ENCODE measurements at regions not wholly inside any gene's neighbourhood (a gene's known extent, or its start where the extent isn't known, plus 50 kb on each side); places are given as distances from the start of the nearest gene placed in this dataset.

DNA sequence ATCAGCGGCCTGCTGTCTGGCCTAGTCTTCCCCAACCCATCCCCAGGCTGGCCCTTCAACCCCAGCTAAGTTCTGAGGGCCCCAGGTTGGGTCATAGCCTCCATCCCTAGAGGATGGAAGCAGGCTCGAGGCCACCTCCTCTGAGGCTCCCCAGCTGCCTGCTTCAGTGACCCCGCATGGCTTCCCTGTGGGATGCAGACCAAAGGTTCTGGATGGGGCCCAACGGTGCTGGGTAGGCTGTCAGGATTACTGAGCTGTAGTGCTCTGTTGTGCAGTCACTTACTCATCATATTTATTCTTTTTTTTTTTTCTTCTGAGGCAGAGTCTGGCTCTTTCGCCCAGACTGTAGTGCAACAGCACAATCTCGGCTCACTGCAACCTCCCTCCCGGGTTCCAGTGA lies 92.0 kb downstream of the IRF2BPL start:
- Histone ChIP-seq H3K27me3 (ENCODE audit: control insufficient read depth in 3 of 3, insufficient read depth in 3 of 3, low read length in 3 of 3) (no peaks in the 10 kb centered on the region), H3K27ac (ENCODE audit: low read depth in 1 of 3, low read length in 2 of 3) (peak overlapping the region in 2 of 3 donors; percentile 36 to 69), H3K4me3 (ENCODE audit: low read depth in 1 of 3, low read length in 3 of 3) (no peak overlapping the region), H3K9me3 (ENCODE audit: control insufficient read depth in 2 of 2, insufficient read depth in 1 of 2, low read depth in 1 of 2, low read length in 1 of 2) (no peaks in the 10 kb centered on the region), H3K36me3 (ENCODE audit: control insufficient read depth in 3 of 3, insufficient read depth in 2 of 3, low read depth in 1 of 3, low read length in 3 of 3) (no peaks in the 10 kb centered on the region), H3K4me1 (ENCODE audit: control insufficient read depth in 3 of 3, insufficient read depth in 2 of 3, low read depth in 1 of 3, low read length in 2 of 3) (peaks cover 0 to 24% (median 0%) of the 10 kb centered on the region in 3 donors)
- no peak for FAIRE-seq
- WGBS, 3 donors, result 67 to 76% (median 70%) methylated on average over 6 to 7 of the region's 7 CpGs
- no peak for DNase-seq

GRCh38 chr14:76933515-76933914 lies 95.0 kb downstream of the IRF2BPL start:
- H3K4me1 ChIP-seq (ENCODE audit: control insufficient read depth in 3 of 3, insufficient read depth in 2 of 3, low read depth in 1 of 3, low read length in 2 of 3), result peaks cover 0 to 16% (median 0%) of the 10 kb centered on the region in 3 donors
- DNase-seq (no peak), FAIRE-seq (no peak)
- H3K27ac ChIP-seq (ENCODE audit: low read depth in 1 of 3, low read length in 2 of 3), result no peak overlapping the region
- H3K36me3 ChIP-seq (ENCODE audit: control insufficient read depth in 3 of 3, insufficient read depth in 2 of 3, low read depth in 1 of 3, low read length in 3 of 3), result no peaks in the 10 kb centered on the region
- H3K4me3 ChIP-seq (ENCODE audit: low read depth in 1 of 3, low read length in 3 of 3), result no peak overlapping the region
- no peaks in the 10 kb centered on the region for H3K27me3 ChIP-seq (ENCODE audit: control insufficient read depth in 3 of 3, insufficient read depth in 3 of 3, low read length in 3 of 3)
- WGBS, 3 donors, result 62 to 79% (median 74%) methylated on average over 5 of the region's 5 CpGs
- no peaks in the 10 kb centered on the region for H3K9me3 ChIP-seq (ENCODE audit: control insufficient read depth in 2 of 2, insufficient read depth in 1 of 2, low read depth in 1 of 2, low read length in 1 of 2)

DNA sequence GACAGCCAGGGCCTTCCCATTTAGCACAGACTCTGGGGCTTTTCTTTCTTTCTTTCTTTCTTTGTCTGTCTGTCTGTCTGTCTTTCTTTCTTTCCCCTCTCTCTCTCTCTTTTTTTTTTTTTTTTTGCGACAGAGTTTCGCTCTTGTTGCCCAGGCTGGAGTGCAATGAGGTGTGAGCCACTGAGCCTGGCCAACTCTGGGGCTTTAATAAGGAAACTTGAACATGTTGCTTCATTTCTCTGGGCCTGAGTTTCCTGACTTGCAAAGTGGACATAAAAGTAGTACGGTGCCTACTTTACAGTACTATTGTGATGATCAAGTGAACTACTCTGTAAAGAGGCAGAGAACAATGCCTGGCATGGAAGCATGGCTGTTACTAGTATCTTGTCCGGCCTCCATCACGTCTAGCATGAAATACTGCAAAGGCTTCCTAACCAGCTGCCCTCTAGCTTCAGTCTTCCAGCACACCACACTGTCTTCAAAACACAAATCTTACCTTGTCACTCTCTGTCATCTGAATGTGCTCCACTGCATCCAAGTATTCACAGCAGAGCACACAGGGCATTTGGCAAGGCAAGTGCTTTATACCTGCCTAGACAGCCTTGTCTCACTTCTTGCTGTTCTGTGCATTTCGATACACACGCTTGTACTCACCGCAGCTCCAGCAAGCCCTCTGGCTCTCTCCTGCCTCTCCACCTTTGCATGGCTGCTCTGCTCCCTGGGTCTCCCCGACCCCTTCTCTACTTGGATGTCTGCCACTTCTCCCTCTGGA lies 96.7 kb downstream of the IRF2BPL start:
- no peaks in the 10 kb centered on the region for H3K27me3 ChIP-seq (ENCODE audit: control insufficient read depth in 3 of 3, insufficient read depth in 3 of 3, low read length in 3 of 3)
- peaks cover 0 to 6% (median 0%) of the 10 kb centered on the region in 3 donors for H3K4me1 ChIP-seq (ENCODE audit: control insufficient read depth in 3 of 3, insufficient read depth in 2 of 3, low read depth in 1 of 3, low read length in 2 of 3)
- 84 to 88% (median 85%) methylated on average over 9 of the region's 9 CpGs for WGBS, 3 donors
- no peak overlapping the region for H3K27ac ChIP-seq (ENCODE audit: low read depth in 1 of 3, low read length in 2 of 3)
- no peaks in the 10 kb centered on the region for H3K9me3 ChIP-seq (ENCODE audit: control insufficient read depth in 2 of 2, insufficient read depth in 1 of 2, low read depth in 1 of 2, low read length in 1 of 2)
- H3K36me3 ChIP-seq (ENCODE audit: control insufficient read depth in 3 of 3, insufficient read depth in 2 of 3, low read depth in 1 of 3, low read length in 3 of 3), result no peaks in the 10 kb centered on the region
- H3K4me3 ChIP-seq (ENCODE audit: low read depth in 1 of 3, low read length in 3 of 3), result no peak overlapping the region
- FAIRE-seq, result no peak
- DNase-seq, result no peak

- DNase-seq (no peak), FAIRE-seq (no peak)
- H3K27me3 ChIP-seq (ENCODE audit: control insufficient read depth in 3 of 3, insufficient read depth in 3 of 3, low read length in 3 of 3), result no peaks in the 10 kb centered on the region
- no peaks in the 10 kb centered on the region for H3K9me3 ChIP-seq (ENCODE audit: control insufficient read depth in 2 of 2, insufficient read depth in 1 of 2, low read depth in 1 of 2, low read length in 1 of 2)
- WGBS, 3 donors, result 85 to 88% (median 88%) methylated on average over 9 of the region's 9 CpGs
- no peaks in the 10 kb centered on the region for H3K36me3 ChIP-seq (ENCODE audit: control insufficient read depth in 3 of 3, insufficient read depth in 2 of 3, low read depth in 1 of 3, low read length in 3 of 3)
- no peak overlapping the region for H3K4me3 ChIP-seq (ENCODE audit: low read depth in 1 of 3, low read length in 3 of 3)
- no peak overlapping the region for H3K27ac ChIP-seq (ENCODE audit: low read depth in 1 of 3, low read length in 2 of 3)
- peaks cover 0 to 7% (median 2%) of the 10 kb centered on the region in 3 donors for H3K4me1 ChIP-seq (ENCODE audit: control insufficient read depth in 3 of 3, insufficient read depth in 2 of 3, low read depth in 1 of 3, low read length in 2 of 3)
Measured at GRCh38 chr14:76930549-76930948, 98.0 kb downstream of the IRF2BPL start.

DNA sequence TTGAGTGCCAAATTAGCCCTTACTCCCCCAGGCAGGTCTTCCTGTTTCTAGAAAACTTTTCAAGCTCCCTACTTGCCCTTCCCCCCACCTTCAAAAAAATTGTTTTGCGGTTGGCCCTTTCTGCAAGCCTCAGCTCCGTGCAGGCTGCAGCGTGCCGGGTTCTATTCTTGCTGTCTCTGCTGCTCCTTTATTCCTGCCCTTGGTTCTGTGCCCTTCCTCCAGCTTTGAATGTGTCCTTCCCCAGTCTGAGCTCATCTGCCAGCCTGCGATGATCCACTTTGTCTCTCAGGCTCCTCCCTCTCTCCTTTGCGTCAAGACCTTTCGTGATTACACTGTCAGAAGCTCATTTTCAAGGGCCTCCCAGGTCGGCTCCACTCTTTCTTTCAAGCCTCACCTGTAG lies 98.6 kb downstream of the IRF2BPL start:
- Histone ChIP-seq H3K27me3 (ENCODE audit: control insufficient read depth in 3 of 3, insufficient read depth in 3 of 3, low read length in 3 of 3) (no peaks in the 10 kb centered on the region), H3K9me3 (ENCODE audit: control insufficient read depth in 2 of 2, insufficient read depth in 1 of 2, low read depth in 1 of 2, low read length in 1 of 2) (no peaks in the 10 kb centered on the region), H3K27ac (ENCODE audit: low read depth in 1 of 3, low read length in 2 of 3) (no peak overlapping the region), H3K4me3 (ENCODE audit: low read depth in 1 of 3, low read length in 3 of 3) (no peak overlapping the region), H3K36me3 (ENCODE audit: control insufficient read depth in 3 of 3, insufficient read depth in 2 of 3, low read depth in 1 of 3, low read length in 3 of 3) (no peaks in the 10 kb centered on the region), H3K4me1 (ENCODE audit: control insufficient read depth in 3 of 3, insufficient read depth in 2 of 3, low read depth in 1 of 3, low read length in 2 of 3) (peaks cover 0 to 8% (median 2%) of the 10 kb centered on the region in 3 donors)
- WGBS, 3 donors, result 55 to 71% (median 56%) methylated on average over 8 of the region's 8 CpGs
- peak in 1 of 2 donors; percentile 38 for DNase-seq
- no peak for FAIRE-seq

DNA sequence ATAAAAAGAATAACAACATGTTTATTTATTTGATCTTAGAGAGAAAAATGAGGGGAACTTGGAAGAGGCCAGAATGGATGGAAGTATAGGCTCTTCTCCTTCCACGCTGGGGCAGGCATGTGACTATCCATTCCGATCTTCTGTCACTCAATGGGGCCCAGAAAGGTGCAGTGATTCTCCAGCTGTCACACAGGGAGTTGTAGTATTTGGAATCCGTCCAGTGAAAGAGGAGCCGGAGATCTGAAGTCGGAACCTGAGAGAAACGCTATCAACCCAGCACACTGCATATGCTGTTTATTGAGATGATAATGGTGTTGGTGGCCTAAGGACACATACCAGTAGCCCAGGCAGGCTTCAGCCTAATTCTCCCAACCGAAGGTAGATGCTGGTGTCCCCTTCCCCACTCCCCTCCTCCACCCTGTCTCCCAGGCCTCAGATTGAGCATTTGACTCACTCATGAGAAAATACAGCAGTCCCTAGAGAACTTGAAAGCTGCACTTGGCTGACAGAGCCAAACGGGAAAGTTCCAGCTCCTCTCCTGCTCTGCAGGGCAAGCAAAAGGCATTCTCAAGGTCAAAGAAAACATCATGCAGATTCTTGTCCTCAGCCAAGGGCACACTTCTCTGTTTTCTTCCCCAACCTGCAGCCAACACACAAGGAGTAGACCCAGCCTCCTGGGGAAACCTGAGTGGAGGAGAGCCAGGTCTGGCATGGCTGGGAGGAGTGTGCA lies 100.4 kb downstream of the IRF2BPL start:
- Histone ChIP-seq H3K36me3 (ENCODE audit: control insufficient read depth in 3 of 3, insufficient read depth in 2 of 3, low read depth in 1 of 3, low read length in 3 of 3) (no peaks in the 10 kb centered on the region), H3K27ac (ENCODE audit: low read depth in 1 of 3, low read length in 2 of 3) (no peak overlapping the region), H3K27me3 (ENCODE audit: control insufficient read depth in 3 of 3, insufficient read depth in 3 of 3, low read length in 3 of 3) (no peaks in the 10 kb centered on the region), H3K4me1 (ENCODE audit: control insufficient read depth in 3 of 3, insufficient read depth in 2 of 3, low read depth in 1 of 3, low read length in 2 of 3) (peaks cover 0 to 26% (median 2%) of the 10 kb centered on the region in 3 donors), H3K4me3 (ENCODE audit: low read depth in 1 of 3, low read length in 3 of 3) (no peak overlapping the region), H3K9me3 (ENCODE audit: control insufficient read depth in 2 of 2, insufficient read depth in 1 of 2, low read depth in 1 of 2, low read length in 1 of 2) (no peaks in the 10 kb centered on the region)
- DNase-seq (no peak), FAIRE-seq (no peak)
- WGBS, 3 donors, result 81 to 82% (median 81%) methylated on average over 8 of the region's 8 CpGs

GRCh38 chr14:76926521-76927251 lies 100.5 kb downstream of the LRRC74A start:
- FAIRE-seq (no peak), DNase-seq (no peak)
- H3K36me3 ChIP-seq (ENCODE audit: control insufficient read depth in 3 of 3, insufficient read depth in 2 of 3, low read depth in 1 of 3, low read length in 3 of 3), result no peaks in the 10 kb centered on the region
- WGBS, 3 donors, result 51 to 65% (median 59%) methylated on average over 7 of the region's 7 CpGs
- no peak overlapping the region for H3K4me3 ChIP-seq (ENCODE audit: low read depth in 1 of 3, low read length in 3 of 3)
- no peaks in the 10 kb centered on the region for H3K9me3 ChIP-seq (ENCODE audit: control insufficient read depth in 2 of 2, insufficient read depth in 1 of 2, low read depth in 1 of 2, low read length in 1 of 2)
- no peaks in the 10 kb centered on the region for H3K27me3 ChIP-seq (ENCODE audit: control insufficient read depth in 3 of 3, insufficient read depth in 3 of 3, low read length in 3 of 3)
- H3K27ac ChIP-seq (ENCODE audit: low read depth in 1 of 3, low read length in 2 of 3), result peak overlapping the region in 1 of 3 donors; percentile 9
- peaks cover 0 to 35% (median 2%) of the 10 kb centered on the region in 3 donors for H3K4me1 ChIP-seq (ENCODE audit: control insufficient read depth in 3 of 3, insufficient read depth in 2 of 3, low read depth in 1 of 3, low read length in 2 of 3)

DNA sequence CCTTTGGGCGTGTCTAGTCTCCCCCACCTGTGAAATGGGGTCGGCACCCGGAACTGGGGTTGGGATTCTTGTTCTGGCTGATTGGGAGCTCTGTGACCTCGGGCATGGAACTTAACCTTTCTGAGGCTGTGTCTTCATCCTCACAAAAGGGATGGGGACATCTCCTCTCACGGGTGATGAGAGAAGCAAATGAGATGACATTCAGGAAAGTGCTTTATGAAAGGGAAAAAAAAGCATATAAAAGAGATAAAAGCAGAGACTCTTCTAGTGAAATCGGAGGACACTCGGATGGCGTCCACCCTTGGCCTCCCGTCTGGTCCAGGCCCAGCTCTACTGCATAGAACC lies 98.9 kb downstream of the LRRC74A start:
- Histone ChIP-seq H3K36me3 (ENCODE audit: control insufficient read depth in 3 of 3, insufficient read depth in 2 of 3, low read depth in 1 of 3, low read length in 3 of 3) (no peaks in the 10 kb centered on the region), H3K27ac (ENCODE audit: low read depth in 1 of 3, low read length in 2 of 3) (peak overlapping the region in 1 of 3 donors; percentile 24), H3K27me3 (ENCODE audit: control insufficient read depth in 3 of 3, insufficient read depth in 3 of 3, low read length in 3 of 3) (no peaks in the 10 kb centered on the region), H3K4me1 (ENCODE audit: control insufficient read depth in 3 of 3, insufficient read depth in 2 of 3, low read depth in 1 of 3, low read length in 2 of 3) (peaks cover 0 to 52% (median 6%) of the 10 kb centered on the region in 3 donors), H3K4me3 (ENCODE audit: low read depth in 1 of 3, low read length in 3 of 3) (no peak overlapping the region), H3K9me3 (ENCODE audit: control insufficient read depth in 2 of 2, insufficient read depth in 1 of 2, low read depth in 1 of 2, low read length in 1 of 2) (no peaks in the 10 kb centered on the region)
- 67 to 73% (median 71%) methylated on average over 9 of the region's 9 CpGs for WGBS, 3 donors
- FAIRE-seq (no peak), DNase-seq (no peak)

All from small intestine (tissue), 7 donors.